Chondrocyte (in vitro differentiated cells): ENCODE measurements at regions not wholly inside any gene's neighbourhood (a gene's known extent, or its start where the extent isn't known, plus 50 kb on each side); places are given as distances from the start of the nearest gene placed in this dataset.

ENCODE experiments used
- DNase-seq: peaks from one replicate; pipeline ENCODE4 v3.0.0; 2021; ENCODE audit warnings: mixed read lengths, low spot score
- H3K27ac Mint-ChIP-seq: one replicate; pipeline ENCODE4 v1.8.0; 2021; ENCODE audit warnings: mild to moderate bottlenecking, moderate library complexity, mixed read lengths; ENCODE audit not compliant: unreplicated experiment
- H3K27me3 Mint-ChIP-seq: 2 replicates; pipeline ENCODE4 v1.8.0; 2021; ENCODE audit warnings: low read depth, mixed read lengths
- H3K36me3 Mint-ChIP-seq: 2 replicates; pipeline ENCODE4 v1.8.0; 2021; ENCODE audit warnings: low read depth, mixed read lengths
- H3K4me1 Mint-ChIP-seq: 2 replicates; pipeline ENCODE4 v1.8.0; 2021; ENCODE audit warnings: low read depth, mild to moderate bottlenecking, mixed read lengths
- H3K4me3 Mint-ChIP-seq: one replicate; pipeline ENCODE4 v1.8.0; 2021; ENCODE audit warnings: mild to moderate bottlenecking, moderate library complexity, mixed read lengths; ENCODE audit not compliant: unreplicated experiment
- H3K9me3 Mint-ChIP-seq: 2 replicates; pipeline ENCODE4 v1.8.0; 2021; ENCODE audit warnings: low read depth, mixed read lengths
- CTCF ChIP-seq: fragments of 200-600 bp; sonication (generic); IDR thresholded peaks from 2 replicates; pipeline ENCODE4 v1.5.0; 2021; ENCODE audit warnings: antibody characterized with exemption, mild to moderate bottlenecking, moderate library complexity

- H3K4me1 Mint-ChIP-seq: no peaks in the 10 kb centered on the region
- no peak for DNase-seq
- no peaks in the 10 kb centered on the region for H3K9me3 Mint-ChIP-seq
- H3K36me3 Mint-ChIP-seq: no peaks in the 10 kb centered on the region
- no peak overlapping the region for H3K27ac Mint-ChIP-seq
- H3K27me3 Mint-ChIP-seq: no peaks in the 10 kb centered on the region
- TF ChIP-seq CTCF: no peak
- H3K4me3 Mint-ChIP-seq: no peak overlapping the region
These were observed 637.6 kb downstream of the TDRD15 start for GRCh38 chr2:21761361-21761760.

GRCh38 chr2:21763501-21763900, 639.7 kb downstream of the TDRD15 start:
- Mint-ChIP-seq H3K4me3 (no peak overlapping the region), H3K4me1 (no peaks in the 10 kb centered on the region), H3K27ac (no peak overlapping the region), H3K27me3 (peaks cover 6% of the 10 kb centered on the region), H3K9me3 (no peaks in the 10 kb centered on the region), H3K36me3 (no peaks in the 10 kb centered on the region)
- TF ChIP-seq CTCF: no peak
- DNase-seq: no peak

GRCh38 chr2:21770787-21771186, 647.0 kb downstream of the TDRD15 start:
- no peak for DNase-seq
- peaks cover 6% of the 10 kb centered on the region for H3K27me3 Mint-ChIP-seq
- H3K4me1 Mint-ChIP-seq: peaks cover 9% of the 10 kb centered on the region

GRCh38 chr2:21772624-21773023, 648.9 kb downstream of the TDRD15 start:
- DNase-seq: no peak
- peaks cover 3% of the 10 kb centered on the region for H3K27me3 Mint-ChIP-seq
- H3K4me3 Mint-ChIP-seq: no peak overlapping the region
- no peak overlapping the region for H3K27ac Mint-ChIP-seq
- H3K9me3 Mint-ChIP-seq: no peaks in the 10 kb centered on the region
- no peaks in the 10 kb centered on the region for H3K36me3 Mint-ChIP-seq
- peaks cover 9% of the 10 kb centered on the region for H3K4me1 Mint-ChIP-seq
- no peak for TF ChIP-seq CTCF

More at GRCh38 chr2:21770787-21771186, 647.0 kb downstream of the TDRD15 start:
- no peaks in the 10 kb centered on the region for H3K36me3 Mint-ChIP-seq
- TF ChIP-seq CTCF: no peak
- H3K4me3 Mint-ChIP-seq: no peak overlapping the region
- H3K9me3 Mint-ChIP-seq: no peaks in the 10 kb centered on the region
- no peak overlapping the region for H3K27ac Mint-ChIP-seq

- H3K27me3 Mint-ChIP-seq: no peaks in the 10 kb centered on the region
- no peaks in the 10 kb centered on the region for H3K36me3 Mint-ChIP-seq
- H3K4me1 Mint-ChIP-seq: peaks cover 9% of the 10 kb centered on the region
- no peak for DNase-seq
- no peak overlapping the region for H3K27ac Mint-ChIP-seq
- no peak for TF ChIP-seq CTCF
- H3K9me3 Mint-ChIP-seq: no peaks in the 10 kb centered on the region
- no peak overlapping the region for H3K4me3 Mint-ChIP-seq
These were observed 649.4 kb downstream of the TDRD15 start for GRCh38 chr2:21773168-21773567.
